ENCODE measurements at regions not wholly inside any gene's neighbourhood (a gene's known extent, or its start where the extent isn't known, plus 50 kb on each side); places are given as distances from the start of the nearest gene placed in this dataset.

GRCh38 chr11:69387409-69387885 lies 93.5 kb downstream of the MYEOV start:
- H3K9me3 ChIP-seq (ENCODE audit: low read depth, low read length): peaks cover 4% of the 10 kb centered on the region
- DNase-seq (ENCODE audit: insufficient read length, low spot score, missing footprints): no peak
- no peaks in the 10 kb centered on the region for H3K27me3 ChIP-seq (ENCODE audit: insufficient read depth, low read length)
- no peak overlapping the region for H2AFZ ChIP-seq (ENCODE audit: low read length)
- no peaks in the 10 kb centered on the region for H3K36me3 ChIP-seq (ENCODE audit: insufficient read depth, low read length)
- TF ChIP-seq, protein P1, sequence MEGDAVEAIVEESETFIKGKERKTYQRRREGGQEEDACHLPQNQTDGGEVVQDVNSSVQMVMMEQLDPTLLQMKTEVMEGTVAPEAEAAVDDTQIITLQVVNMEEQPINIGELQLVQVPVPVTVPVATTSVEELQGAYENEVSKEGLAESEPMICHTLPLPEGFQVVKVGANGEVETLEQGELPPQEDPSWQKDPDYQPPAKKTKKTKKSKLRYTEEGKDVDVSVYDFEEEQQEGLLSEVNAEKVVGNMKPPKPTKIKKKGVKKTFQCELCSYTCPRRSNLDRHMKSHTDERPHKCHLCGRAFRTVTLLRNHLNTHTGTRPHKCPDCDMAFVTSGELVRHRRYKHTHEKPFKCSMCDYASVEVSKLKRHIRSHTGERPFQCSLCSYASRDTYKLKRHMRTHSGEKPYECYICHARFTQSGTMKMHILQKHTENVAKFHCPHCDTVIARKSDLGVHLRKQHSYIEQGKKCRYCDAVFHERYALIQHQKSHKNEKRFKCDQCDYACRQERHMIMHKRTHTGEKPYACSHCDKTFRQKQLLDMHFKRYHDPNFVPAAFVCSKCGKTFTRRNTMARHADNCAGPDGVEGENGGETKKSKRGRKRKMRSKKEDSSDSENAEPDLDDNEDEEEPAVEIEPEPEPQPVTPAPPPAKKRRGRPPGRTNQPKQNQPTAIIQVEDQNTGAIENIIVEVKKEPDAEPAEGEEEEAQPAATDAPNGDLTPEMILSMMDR (IDR thresholded peaks at IDR 0.05; ENCODE audit: extremely low read depth, low read depth, low read length): no peak
- no peaks in the 10 kb centered on the region for H4K20me1 ChIP-seq (ENCODE audit: insufficient read depth, low read length)
- H3K4me1 ChIP-seq (ENCODE audit: insufficient read depth, low read length): no peaks in the 10 kb centered on the region
- no peaks in the 10 kb centered on the region for H3K79me2 ChIP-seq (ENCODE audit: insufficient read depth, low read length)
- no peak overlapping the region for H3K4me3 ChIP-seq (ENCODE audit: insufficient read depth, low read length)
- no peak overlapping the region for H3K27ac ChIP-seq (ENCODE audit: low read depth, low read length)
- no peak overlapping the region for H3K4me2 ChIP-seq (ENCODE audit: insufficient read depth, low read length)

- Histone ChIP-seq H2AFZ (ENCODE audit: low read length) (no peak overlapping the region), H3K79me2 (ENCODE audit: insufficient read depth, low read length) (no peaks in the 10 kb centered on the region), H3K4me2 (ENCODE audit: insufficient read depth, low read length) (no peak overlapping the region), H3K36me3 (ENCODE audit: insufficient read depth, low read length) (no peaks in the 10 kb centered on the region), H3K27me3 (ENCODE audit: insufficient read depth, low read length) (no peaks in the 10 kb centered on the region), H3K9me3 (ENCODE audit: low read depth, low read length) (peaks cover 4% of the 10 kb centered on the region), H4K20me1 (ENCODE audit: insufficient read depth, low read length) (no peaks in the 10 kb centered on the region), H3K27ac (ENCODE audit: low read depth, low read length) (no peak overlapping the region), H3K4me3 (ENCODE audit: insufficient read depth, low read length) (no peak overlapping the region), H3K4me1 (ENCODE audit: insufficient read depth, low read length) (no peaks in the 10 kb centered on the region)
- TF ChIP-seq, protein P1 (IDR thresholded peaks at IDR 0.05; ENCODE audit: extremely low read depth, low read depth, low read length): no peak
- DNase-seq (ENCODE audit: insufficient read length, low spot score, missing footprints): no peak
Measured at GRCh38 chr11:69388210-69388609, 93.3 kb upstream of the LINC01488 start.

GRCh38 chr11:69388661-69389060 lies 92.8 kb upstream of the LINC01488 start:
- Histone ChIP-seq H3K9me3 (ENCODE audit: low read depth, low read length) (peaks cover 4% of the 10 kb centered on the region), H3K27ac (ENCODE audit: low read depth, low read length) (no peak overlapping the region), H4K20me1 (ENCODE audit: insufficient read depth, low read length) (no peaks in the 10 kb centered on the region), H3K4me1 (ENCODE audit: insufficient read depth, low read length) (no peaks in the 10 kb centered on the region), H2AFZ (ENCODE audit: low read length) (no peak overlapping the region), H3K36me3 (ENCODE audit: insufficient read depth, low read length) (no peaks in the 10 kb centered on the region), H3K27me3 (ENCODE audit: insufficient read depth, low read length) (no peaks in the 10 kb centered on the region), H3K4me2 (ENCODE audit: insufficient read depth, low read length) (no peak overlapping the region), H3K4me3 (ENCODE audit: insufficient read depth, low read length) (no peak overlapping the region), H3K79me2 (ENCODE audit: insufficient read depth, low read length) (no peaks in the 10 kb centered on the region)
- TF ChIP-seq, protein P1 (IDR thresholded peaks at IDR 0.05; ENCODE audit: extremely low read depth, low read depth, low read length): no peak
- DNase-seq (ENCODE audit: insufficient read length, low spot score, missing footprints): no peak

- Histone ChIP-seq H3K79me2 (ENCODE audit: insufficient read depth, low read length) (no peaks in the 10 kb centered on the region), H3K27me3 (ENCODE audit: insufficient read depth, low read length) (no peaks in the 10 kb centered on the region), H3K36me3 (ENCODE audit: insufficient read depth, low read length) (no peaks in the 10 kb centered on the region), H2AFZ (ENCODE audit: low read length) (no peak overlapping the region), H3K4me1 (ENCODE audit: insufficient read depth, low read length) (no peaks in the 10 kb centered on the region), H3K4me2 (ENCODE audit: insufficient read depth, low read length) (no peak overlapping the region), H4K20me1 (ENCODE audit: insufficient read depth, low read length) (no peaks in the 10 kb centered on the region), H3K4me3 (ENCODE audit: insufficient read depth, low read length) (no peak overlapping the region), H3K27ac (ENCODE audit: low read depth, low read length) (no peak overlapping the region), H3K9me3 (ENCODE audit: low read depth, low read length) (peaks cover 4% of the 10 kb centered on the region)
- DNase-seq (ENCODE audit: insufficient read length, low spot score, missing footprints): no peak
- TF ChIP-seq, protein P1 (IDR thresholded peaks at IDR 0.05; ENCODE audit: extremely low read depth, low read depth, low read length): no peak
Measured at GRCh38 chr11:69390561-69390960, 90.9 kb upstream of the LINC01488 start.
